H54 (cell line): ENCODE measurements at regions not wholly inside any gene's neighbourhood (a gene's known extent, or its start where the extent isn't known, plus 50 kb on each side); places are given as distances from the start of the nearest gene placed in this dataset.

Source experiments
- DNase-seq: peaks from one replicate; pipeline ENCODE4 v3.0.0; 2011; ENCODE audit warnings: low spot score, mixed read lengths; ENCODE audit not compliant: insufficient read length
- FAIRE-seq: peaks from 3 replicates; lab custom pipeline; 2011; peaks lifted over from hg19 to GRCh38; lab: Jason Lieb, UNC
- POLR2A ChIP-seq: IDR thresholded peaks from 2 replicates; pipeline ENCODE4 v1.6.1; 2011; ENCODE audit warnings: low read depth, mild to moderate bottlenecking, low read length

GRCh38 chr2:106606652-106607051, 119.5 kb downstream of the CD8B2 start:
- TF ChIP-seq POLR2A = no peak
- DNase-seq = no peak
- FAIRE-seq = no peak

- no peak for FAIRE-seq
Measured at GRCh38 chr2:106607371-106607770, 120.2 kb downstream of the CD8B2 start.

GRCh38 chr2:106609780-106610179, 122.6 kb downstream of the CD8B2 start:
- no peak for DNase-seq
- TF ChIP-seq POLR2A = no peak
- FAIRE-seq = no peak

More at GRCh38 chr2:106607371-106607770, 120.2 kb downstream of the CD8B2 start:
- TF ChIP-seq POLR2A = no peak
- no peak for DNase-seq

- TF ChIP-seq POLR2A = no peak
- FAIRE-seq = no peak
- DNase-seq = no peak
Measured at GRCh38 chr2:106614511-106615291, 127.5 kb downstream of the CD8B2 start.

- FAIRE-seq = no peak
- no peak for TF ChIP-seq POLR2A
- DNase-seq = no peak
Measured at GRCh38 chr2:106618614-106619013, 131.4 kb downstream of the CD8B2 start.

GRCh38 chr2:106623456-106623855, 136.3 kb downstream of the CD8B2 start:
- TF ChIP-seq POLR2A = no peak
- DNase-seq = no peak
- FAIRE-seq = no peak

- FAIRE-seq (no peak), DNase-seq (no peak)
- TF ChIP-seq POLR2A = no peak
Measured at GRCh38 chr2:106624787-106625380, 137.7 kb downstream of the CD8B2 start.

- no peak for FAIRE-seq
- no peak for DNase-seq
- TF ChIP-seq POLR2A = no peak
Measured at GRCh38 chr2:106628377-106628776, 141.2 kb downstream of the CD8B2 start.

- TF ChIP-seq POLR2A = no peak
Measured at GRCh38 chr2:106629981-106630380, 142.8 kb downstream of the CD8B2 start.

GRCh38 chr2:106631281-106631680, 144.1 kb downstream of the CD8B2 start:
- no peak for TF ChIP-seq POLR2A
- DNase-seq = no peak
- FAIRE-seq = no peak

More at GRCh38 chr2:106629981-106630380, 142.8 kb downstream of the CD8B2 start:
- DNase-seq (no peak), FAIRE-seq (no peak)

- DNase-seq = no peak
- no peak for FAIRE-seq
Measured at GRCh38 chr2:106638043-106638442, 150.9 kb downstream of the CD8B2 start.

GRCh38 chr2:106638580-106638979, 151.4 kb downstream of the CD8B2 start:
- no peak for DNase-seq
- TF ChIP-seq POLR2A = no peak
- no peak for FAIRE-seq

More at GRCh38 chr2:106638043-106638442, 150.9 kb downstream of the CD8B2 start:
- no peak for TF ChIP-seq POLR2A

- TF ChIP-seq POLR2A = no peak
- no peak for DNase-seq
- no peak for FAIRE-seq
Measured at GRCh38 chr2:106642679-106643078, 155.5 kb downstream of the CD8B2 start.

- TF ChIP-seq POLR2A = no peak
- no peak for FAIRE-seq
Measured at GRCh38 chr2:106644623-106645022, 157.5 kb downstream of the CD8B2 start.

GRCh38 chr2:106646605-106647004, 159.4 kb downstream of the CD8B2 start:
- no peak for TF ChIP-seq POLR2A
- no peak for FAIRE-seq
- no peak for DNase-seq

More at GRCh38 chr2:106644623-106645022, 157.5 kb downstream of the CD8B2 start:
- DNase-seq = no peak
